GM19238 (cell line): ENCODE measurements at regions not wholly inside any gene's neighbourhood (a gene's known extent, or its start where the extent isn't known, plus 50 kb on each side); places are given as distances from the start of the nearest gene placed in this dataset.
"Not testable (repeated sequence)": the region's sequence is repeated elsewhere in the genome, so short reads cannot be mapped to it uniquely, and the experiment has no call there.

Source experiments
- DNase-seq: peaks from one replicate; pipeline ENCODE4 v3.0.0; 2011; ENCODE audit warnings: low spot score; ENCODE audit not compliant: insufficient read length

- DNase-seq, result no peak
Observed at GRCh38 chr4:158122501-158122900, 50.3 kb downstream of the GASK1B start.

DNA sequence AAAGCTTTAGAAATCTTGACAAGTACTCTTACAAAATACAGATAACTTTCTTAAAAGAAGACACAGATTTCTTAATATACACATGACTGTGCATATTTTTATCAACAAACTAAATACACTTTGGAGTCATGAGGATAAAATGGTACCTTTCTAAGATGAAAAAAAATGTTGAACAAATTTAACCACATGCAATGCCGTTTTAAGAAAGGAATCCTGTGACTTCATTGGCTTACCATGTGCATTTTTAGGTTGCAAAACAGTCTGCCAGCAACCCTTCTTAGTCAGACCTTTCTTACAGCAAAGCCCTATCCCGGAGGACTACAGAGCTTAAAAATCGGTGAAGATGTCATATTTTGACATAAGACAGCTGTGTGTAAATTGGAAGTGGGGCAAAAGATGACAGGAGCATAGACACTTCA is 51.7 kb downstream of the GASK1B start:
- no peak for DNase-seq

- not testable (repeated sequence) for DNase-seq
Observed at GRCh38 chr4:158120645-158121151, 52.1 kb downstream of the GASK1B start.

GRCh38 chr4:158112611-158113010 is 60.2 kb downstream of the GASK1B start:
- DNase-seq, result no peak

- DNase-seq, result no peak
Observed at GRCh38 chr4:158111241-158111640, 61.6 kb downstream of the GASK1B start.

- DNase-seq, result no peak
Observed at GRCh38 chr4:158102904-158103303, 69.9 kb downstream of the GASK1B start.

DNA sequence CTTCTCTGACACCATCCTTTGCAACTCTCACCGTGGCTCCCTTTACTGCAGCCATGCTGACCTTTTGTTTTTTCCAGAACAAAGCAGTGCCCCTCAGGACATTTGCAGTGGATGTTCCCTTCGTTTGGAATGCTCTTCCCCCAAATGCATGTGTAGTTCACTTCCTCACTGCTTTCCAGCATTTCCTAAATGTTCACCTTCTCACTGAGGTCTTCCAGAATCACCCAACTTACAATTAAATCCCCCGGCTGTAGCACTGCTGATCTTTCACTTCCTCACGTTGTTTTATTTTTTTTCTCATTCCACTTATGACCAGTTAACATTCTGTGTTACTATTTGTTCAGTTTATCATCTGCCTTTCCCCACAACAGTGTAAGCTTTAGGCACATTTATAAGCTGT is 73.1 kb downstream of the GASK1B start:
- DNase-seq, result no peak

GRCh38 chr4:158098802-158099201 is 74.0 kb downstream of the GASK1B start:
- no peak for DNase-seq

DNA sequence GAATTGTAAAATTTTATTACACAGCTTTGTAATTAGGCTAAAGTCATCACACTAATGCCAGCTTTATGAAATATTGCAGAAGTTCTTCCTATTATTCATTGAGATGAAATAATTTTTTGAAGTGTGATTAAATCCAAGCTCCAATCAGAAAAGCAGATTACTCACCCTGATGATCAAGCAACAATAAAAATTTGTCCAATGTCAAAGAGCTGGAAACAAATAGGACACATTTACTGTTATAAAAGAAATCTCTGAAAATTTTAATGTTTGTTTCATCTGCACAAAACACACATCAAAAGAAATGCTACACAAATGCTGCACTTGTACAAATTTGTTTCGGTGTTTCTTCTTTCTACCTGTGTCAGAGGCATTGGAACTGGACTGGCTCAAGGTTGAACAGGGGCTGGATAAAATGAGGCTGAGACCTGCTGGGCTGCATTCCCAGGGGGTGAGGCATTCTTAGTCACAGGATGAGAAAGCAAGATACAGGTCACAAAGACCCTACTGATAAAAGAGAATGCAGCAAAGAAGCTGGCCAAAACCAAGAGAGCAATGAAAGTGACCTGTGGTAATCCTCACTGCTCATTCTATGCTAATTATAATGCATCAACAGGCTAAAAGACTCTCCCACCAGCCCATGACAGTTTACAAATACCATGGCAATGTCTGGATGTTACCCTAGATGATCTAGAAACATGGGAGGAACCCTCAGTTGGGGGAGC is 78.3 kb downstream of the GASK1B start:
- DNase-seq, result no peak

GRCh38 chr4:158090323-158090722 is 82.5 kb downstream of the GASK1B start:
- no peak for DNase-seq

DNA sequence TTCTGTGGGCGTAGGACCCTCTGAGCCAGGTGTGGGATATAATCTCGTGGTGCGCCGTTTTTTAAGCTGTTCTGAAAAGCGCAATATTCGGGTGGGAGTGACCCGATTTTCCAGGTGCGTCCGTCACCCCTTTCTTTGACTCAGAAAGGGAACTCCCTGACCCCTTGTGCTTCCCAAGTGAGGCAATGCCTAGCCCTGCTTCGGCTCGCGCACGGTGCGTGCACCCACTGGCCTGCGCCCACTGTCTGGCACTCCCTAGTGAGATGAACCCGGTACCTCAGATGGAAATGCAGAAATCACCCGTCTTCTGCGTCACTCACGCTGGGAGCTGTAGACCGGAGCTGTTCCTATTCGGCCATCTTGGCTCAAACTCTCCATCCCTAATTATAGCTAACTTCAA is 82.9 kb downstream of the GASK1B start:
- DNase-seq, result not testable (repeated sequence)

DNA sequence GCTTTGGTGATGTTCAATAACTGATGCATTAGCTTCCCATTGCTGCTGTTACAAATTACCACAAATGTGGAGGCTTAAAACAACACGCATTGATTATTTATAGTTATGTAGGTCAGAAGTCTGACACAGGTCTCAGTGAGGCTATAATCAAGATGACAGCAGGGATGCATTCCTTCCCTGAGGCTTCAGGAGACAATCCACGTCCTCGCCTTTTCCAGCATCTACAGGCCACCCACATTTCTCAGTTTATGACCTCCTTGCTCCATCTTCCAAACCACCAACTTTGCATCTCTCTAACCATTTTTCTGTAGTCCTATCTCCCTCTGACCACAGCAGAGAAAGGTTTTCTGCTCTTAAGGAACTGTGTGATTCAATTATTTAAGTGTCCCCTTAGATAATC is 92.5 kb downstream of the GASK1B start:
- no peak for DNase-seq

GRCh38 chr4:158079661-158080060 is 93.2 kb downstream of the GASK1B start:
- no peak for DNase-seq

DNA sequence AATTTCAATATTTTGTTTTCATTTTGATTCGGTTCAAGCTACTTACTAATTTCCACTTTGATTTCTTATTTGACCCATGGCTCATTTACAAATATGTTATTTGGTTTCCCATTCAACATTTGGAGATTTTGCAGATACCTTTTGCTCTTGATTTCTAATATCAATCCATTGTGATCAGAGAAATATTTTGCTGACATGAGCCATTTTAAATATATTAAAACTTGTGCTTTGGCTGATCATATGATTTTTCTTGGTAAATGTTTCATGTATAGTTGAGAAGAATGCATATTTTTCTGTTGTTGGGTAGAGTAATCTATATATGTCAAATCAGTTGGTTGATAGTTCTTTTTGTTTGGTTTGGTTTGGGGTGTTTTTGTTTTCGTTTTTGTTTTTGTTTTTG is 95.0 kb downstream of the GASK1B start:
- DNase-seq, result no peak

GRCh38 chr4:158074851-158075250 is 98.0 kb downstream of the GASK1B start:
- no peak for DNase-seq

- DNase-seq, result no peak
Observed at GRCh38 chr4:158071931-158072330, 100.9 kb downstream of the GASK1B start.

GRCh38 chr4:158068068-158068467 is 104.8 kb downstream of the GASK1B start:
- no peak for DNase-seq

GRCh38 chr4:158067646-158068045 is 105.2 kb downstream of the GASK1B start:
- DNase-seq, result no peak

- no peak for DNase-seq
Observed at GRCh38 chr4:158065603-158066002, 107.2 kb downstream of the GASK1B start.

DNA sequence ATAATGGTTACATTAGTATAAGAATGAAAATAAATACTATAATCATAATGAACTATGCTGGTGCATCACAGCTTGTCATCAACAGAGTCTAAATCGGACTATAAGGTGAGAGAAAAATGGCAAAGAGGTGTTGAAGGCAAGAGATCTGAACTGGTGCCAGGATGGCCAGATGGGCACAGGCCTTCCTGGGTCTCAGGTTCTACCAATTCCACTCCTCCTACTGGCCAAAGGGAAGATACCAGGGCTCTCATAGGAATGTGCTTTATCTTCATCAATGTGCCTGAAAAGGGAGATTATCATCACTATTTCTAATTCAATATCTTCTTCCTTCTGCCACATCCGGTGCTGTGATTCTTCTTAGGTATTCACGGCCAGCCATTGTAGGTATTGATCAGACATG is 107.6 kb downstream of the GASK1B start:
- no peak for DNase-seq

- no peak for DNase-seq
Observed at GRCh38 chr4:158056689-158057245, 116.1 kb downstream of the GASK1B start.

- DNase-seq, result no peak
Observed at GRCh38 chr4:158055668-158056067, 117.2 kb downstream of the GASK1B start.

DNA sequence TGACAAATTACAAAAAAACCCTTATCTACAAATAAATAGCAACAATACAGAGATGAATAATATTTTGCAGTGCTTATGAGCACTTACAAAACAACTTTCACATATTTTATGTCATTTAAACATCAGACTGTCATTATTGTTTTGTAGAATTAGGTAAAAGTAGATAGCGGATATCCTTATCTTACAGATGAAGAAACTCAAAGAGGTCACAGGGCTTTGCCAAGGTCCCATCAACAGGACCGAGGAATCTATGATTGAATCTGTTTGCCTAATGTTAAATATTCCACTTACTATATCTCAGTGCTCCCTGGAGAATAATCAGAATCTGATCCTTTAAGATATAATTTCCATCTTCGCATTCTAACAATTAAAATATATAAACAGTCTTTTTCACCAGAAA is 119.0 kb downstream of the GASK1B start:
- no peak for DNase-seq
